ENCODE measurements at regions not wholly inside any gene's neighbourhood (a gene's known extent, or its start where the extent isn't known, plus 50 kb on each side); places are given as distances from the start of the nearest gene placed in this dataset.
"Not testable (repeated sequence)": the region's sequence is repeated elsewhere in the genome, so short reads cannot be mapped to it uniquely, and the experiment has no call there.

DNA sequence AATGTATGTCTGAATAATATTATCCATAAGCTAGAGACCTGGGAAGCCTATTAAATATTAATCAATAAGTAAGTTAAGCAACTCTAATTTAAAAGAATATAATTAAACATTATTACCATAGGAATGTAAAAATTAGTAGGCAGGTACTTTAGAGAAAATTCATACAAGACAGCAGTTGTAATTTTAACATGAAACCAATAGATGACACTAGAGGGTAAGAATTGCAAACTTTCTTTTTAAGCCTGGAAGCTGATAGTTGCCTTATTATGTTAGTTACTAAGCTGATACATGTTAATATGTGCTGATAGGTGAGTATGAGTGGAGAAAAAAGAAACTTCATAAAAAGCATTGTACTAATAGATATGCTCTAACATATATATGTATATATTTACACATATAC is 1157.4 kb downstream of the FAM133A start:
- Histone ChIP-seq H3K27me3 (no peaks in the 10 kb centered on the region), H3K27ac (no peak overlapping the region), H3K4me3 (no peak overlapping the region), H3K4me1 (no peaks in the 10 kb centered on the region), H3K36me3 (no peaks in the 10 kb centered on the region), H3K9me3 (no peaks in the 10 kb centered on the region)
- intact Hi-C loops (cut with DNase I): no loop called here
- TF ChIP-seq, protein P1, sequence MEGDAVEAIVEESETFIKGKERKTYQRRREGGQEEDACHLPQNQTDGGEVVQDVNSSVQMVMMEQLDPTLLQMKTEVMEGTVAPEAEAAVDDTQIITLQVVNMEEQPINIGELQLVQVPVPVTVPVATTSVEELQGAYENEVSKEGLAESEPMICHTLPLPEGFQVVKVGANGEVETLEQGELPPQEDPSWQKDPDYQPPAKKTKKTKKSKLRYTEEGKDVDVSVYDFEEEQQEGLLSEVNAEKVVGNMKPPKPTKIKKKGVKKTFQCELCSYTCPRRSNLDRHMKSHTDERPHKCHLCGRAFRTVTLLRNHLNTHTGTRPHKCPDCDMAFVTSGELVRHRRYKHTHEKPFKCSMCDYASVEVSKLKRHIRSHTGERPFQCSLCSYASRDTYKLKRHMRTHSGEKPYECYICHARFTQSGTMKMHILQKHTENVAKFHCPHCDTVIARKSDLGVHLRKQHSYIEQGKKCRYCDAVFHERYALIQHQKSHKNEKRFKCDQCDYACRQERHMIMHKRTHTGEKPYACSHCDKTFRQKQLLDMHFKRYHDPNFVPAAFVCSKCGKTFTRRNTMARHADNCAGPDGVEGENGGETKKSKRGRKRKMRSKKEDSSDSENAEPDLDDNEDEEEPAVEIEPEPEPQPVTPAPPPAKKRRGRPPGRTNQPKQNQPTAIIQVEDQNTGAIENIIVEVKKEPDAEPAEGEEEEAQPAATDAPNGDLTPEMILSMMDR (IDR thresholded peaks at IDR 0.05): peak in 1 of 2 donors; percentile 41
- ATAC-seq: no peak
- DNase-seq: no peak

DNA sequence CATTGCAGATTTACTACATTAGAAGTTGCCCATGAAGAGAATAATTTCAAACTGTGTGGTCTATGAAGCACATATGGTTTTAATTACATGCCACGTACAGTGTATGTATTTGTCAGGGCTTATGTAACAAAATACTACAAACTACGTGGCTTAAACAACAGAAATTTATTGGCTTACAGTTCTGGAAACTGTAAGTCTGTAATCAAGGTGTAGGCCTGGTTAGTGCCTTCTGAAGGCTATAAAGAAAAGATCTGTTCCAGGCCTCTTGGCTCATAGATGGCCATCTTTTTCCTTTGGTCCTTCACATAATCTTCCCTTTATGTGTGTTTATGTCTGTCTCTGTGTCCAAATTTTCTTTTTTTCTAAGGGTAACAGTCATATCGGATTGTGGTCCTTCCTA is 1160.2 kb downstream of the FAM133A start:
- intact Hi-C loops (cut with DNase I): no loop called here
- Histone ChIP-seq H3K36me3 (no peaks in the 10 kb centered on the region), H3K9me3 (no peaks in the 10 kb centered on the region), H3K27me3 (no peaks in the 10 kb centered on the region), H3K4me3 (no peak overlapping the region), H3K27ac (no peak overlapping the region), H3K4me1 (no peaks in the 10 kb centered on the region)
- TF ChIP-seq, protein P1 (IDR thresholded peaks at IDR 0.05): no peak
- DNase-seq: no peak
- no peak for ATAC-seq

DNA sequence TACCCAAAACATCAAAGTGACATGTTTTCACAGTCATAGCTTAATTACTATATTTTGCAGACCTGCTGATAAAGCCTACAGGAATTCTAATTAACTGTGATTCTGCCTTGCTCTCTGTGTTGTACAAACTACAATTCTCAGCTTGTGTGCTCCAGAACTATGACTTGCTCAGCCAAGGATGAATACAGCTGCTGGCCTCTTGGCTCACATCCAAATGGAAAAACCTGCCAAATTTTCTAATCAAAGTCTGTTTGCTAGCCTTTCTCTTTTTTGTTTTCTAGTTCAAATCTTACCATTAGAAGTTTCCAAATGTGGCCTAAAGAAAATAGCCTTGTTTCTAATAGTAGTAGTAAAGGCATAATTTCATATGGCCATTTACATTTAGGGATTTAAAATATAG is 1176.8 kb downstream of the FAM133A start:
- Histone ChIP-seq H3K9me3 (no peaks in the 10 kb centered on the region), H3K27ac (no peak overlapping the region), H3K4me3 (no peak overlapping the region), H3K4me1 (no peaks in the 10 kb centered on the region), H3K36me3 (no peaks in the 10 kb centered on the region), H3K27me3 (no peaks in the 10 kb centered on the region)
- DNase-seq: peak in 1 of 4 donors; percentile 3
- no peak for ATAC-seq
- TF ChIP-seq, protein P1 (IDR thresholded peaks at IDR 0.05): no peak
- intact Hi-C loops (cut with DNase I): no loop called here

DNA sequence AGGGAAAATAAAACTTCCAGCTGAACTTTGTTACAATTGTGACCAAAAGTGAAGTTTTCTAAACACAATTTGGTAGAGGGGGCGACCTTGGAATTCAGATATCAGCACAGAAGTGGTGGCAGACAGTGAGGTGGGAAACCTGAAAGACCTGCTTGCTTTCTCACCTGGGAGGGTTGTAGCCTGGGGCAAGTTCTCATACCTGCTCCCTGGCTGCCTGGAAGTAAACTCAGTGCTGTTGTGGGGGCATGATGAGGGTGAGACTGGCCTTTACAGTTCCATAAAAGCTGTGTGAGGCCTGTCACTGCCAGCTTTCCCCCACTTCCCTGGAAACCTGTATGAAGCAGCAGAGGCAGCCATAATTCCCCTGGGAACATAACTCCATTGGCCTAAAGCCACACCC is 1180.2 kb downstream of the FAM133A start:
- intact Hi-C loops (cut with DNase I): no loop called here
- DNase-seq (no peak), ATAC-seq (no peak)
- Histone ChIP-seq H3K27me3 (no peaks in the 10 kb centered on the region), H3K4me3 (no peak overlapping the region), H3K36me3 (no peaks in the 10 kb centered on the region), H3K27ac (no peak overlapping the region), H3K9me3 (no peaks in the 10 kb centered on the region), H3K4me1 (no peaks in the 10 kb centered on the region)
- TF ChIP-seq, protein P1 (IDR thresholded peaks at IDR 0.05): no peak

DNA sequence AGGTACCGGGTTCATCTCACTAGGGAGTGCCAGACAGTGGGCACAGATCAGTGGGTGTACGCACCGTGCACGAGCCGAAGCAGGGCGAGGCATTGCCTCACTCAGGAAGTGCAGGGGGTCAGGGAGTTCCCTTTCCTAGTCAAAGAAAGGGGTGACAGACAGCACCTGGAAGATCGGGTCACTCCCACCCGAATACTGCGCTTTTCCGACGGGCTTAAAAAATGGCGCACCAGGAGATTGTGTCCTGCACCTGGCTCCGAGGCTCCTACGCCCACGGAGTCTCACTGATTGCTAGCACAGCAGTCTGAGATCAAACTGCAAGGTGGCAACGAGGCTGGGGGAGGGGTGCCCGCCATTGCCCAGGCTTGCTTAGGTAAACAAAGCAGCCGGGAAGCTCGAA is 1188.5 kb downstream of the FAM133A start:
- H3K4me1 ChIP-seq; ATAC-seq; DNase-seq; H3K9me3 ChIP-seq; H3K4me3 ChIP-seq; H3K27me3 ChIP-seq; intact Hi-C loops (cut with DNase I); H3K36me3 ChIP-seq; H3K27ac ChIP-seq: not testable (repeated sequence)

DNA sequence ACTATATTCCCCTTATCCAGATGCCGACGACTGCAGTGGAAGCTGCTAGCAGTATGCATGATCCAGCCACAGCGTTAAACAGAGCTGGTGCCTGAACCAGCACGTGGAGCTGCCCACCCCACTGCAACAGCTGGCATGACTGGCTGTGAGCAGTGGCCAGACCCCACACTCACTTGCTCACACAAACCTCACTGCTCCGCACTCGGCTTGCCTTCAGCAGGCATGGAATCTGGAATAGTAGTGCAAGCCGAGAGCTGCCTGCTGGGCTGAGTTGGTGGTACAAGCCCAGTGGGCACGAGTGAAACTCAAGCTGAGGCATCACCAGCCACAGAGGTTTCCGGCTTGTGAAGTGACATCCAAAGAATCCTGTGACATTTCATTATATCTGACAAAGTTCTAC is 1197.6 kb downstream of the FAM133A start:
- Histone ChIP-seq H3K27ac (no peak overlapping the region), H3K27me3 (no peaks in the 10 kb centered on the region), H3K36me3 (no peaks in the 10 kb centered on the region), H3K4me3 (no peak overlapping the region), H3K4me1 (no peaks in the 10 kb centered on the region), H3K9me3 (no peaks in the 10 kb centered on the region)
- intact Hi-C loops (cut with DNase I): no loop called here
- no peak for ATAC-seq
- no peak for DNase-seq
- TF ChIP-seq, protein P1 (IDR thresholded peaks at IDR 0.05): no peak

Data from left lung (tissue), 4 donors.